ENCODE measurements at regions not wholly inside any gene's neighbourhood (a gene's known extent, or its start where the extent isn't known, plus 50 kb on each side); places are given as distances from the start of the nearest gene placed in this dataset.
"Not testable (repeated sequence)": the region's sequence is repeated elsewhere in the genome, so short reads cannot be mapped to it uniquely, and the experiment has no call there.

DNA sequence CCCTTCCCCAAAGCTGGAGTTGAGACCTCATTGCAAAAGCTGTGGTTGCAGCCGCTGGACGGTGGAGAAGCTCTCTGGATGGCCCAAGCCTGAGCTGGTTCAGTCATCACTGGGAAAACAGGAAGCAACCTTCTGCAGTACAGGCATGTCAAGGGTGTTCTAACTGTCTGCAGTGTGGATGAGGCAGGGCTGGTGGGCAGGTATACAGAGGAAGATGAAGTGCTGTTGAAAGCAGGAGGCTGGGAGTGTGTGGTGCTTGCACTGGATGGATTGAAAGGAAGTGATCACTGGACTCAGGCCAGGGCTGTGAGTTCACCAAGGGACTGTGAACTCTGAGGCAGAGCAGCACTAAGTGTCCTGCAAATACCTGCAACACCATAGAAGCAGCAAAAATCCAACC lies 89.0 kb upstream of the NOX3 start:
- no peak for DNase-seq (ENCODE audit: low read depth)
- TF ChIP-seq, protein P1, sequence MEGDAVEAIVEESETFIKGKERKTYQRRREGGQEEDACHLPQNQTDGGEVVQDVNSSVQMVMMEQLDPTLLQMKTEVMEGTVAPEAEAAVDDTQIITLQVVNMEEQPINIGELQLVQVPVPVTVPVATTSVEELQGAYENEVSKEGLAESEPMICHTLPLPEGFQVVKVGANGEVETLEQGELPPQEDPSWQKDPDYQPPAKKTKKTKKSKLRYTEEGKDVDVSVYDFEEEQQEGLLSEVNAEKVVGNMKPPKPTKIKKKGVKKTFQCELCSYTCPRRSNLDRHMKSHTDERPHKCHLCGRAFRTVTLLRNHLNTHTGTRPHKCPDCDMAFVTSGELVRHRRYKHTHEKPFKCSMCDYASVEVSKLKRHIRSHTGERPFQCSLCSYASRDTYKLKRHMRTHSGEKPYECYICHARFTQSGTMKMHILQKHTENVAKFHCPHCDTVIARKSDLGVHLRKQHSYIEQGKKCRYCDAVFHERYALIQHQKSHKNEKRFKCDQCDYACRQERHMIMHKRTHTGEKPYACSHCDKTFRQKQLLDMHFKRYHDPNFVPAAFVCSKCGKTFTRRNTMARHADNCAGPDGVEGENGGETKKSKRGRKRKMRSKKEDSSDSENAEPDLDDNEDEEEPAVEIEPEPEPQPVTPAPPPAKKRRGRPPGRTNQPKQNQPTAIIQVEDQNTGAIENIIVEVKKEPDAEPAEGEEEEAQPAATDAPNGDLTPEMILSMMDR (IDR thresholded peaks at IDR 0.05; ENCODE audit: low read length, missing control alignments), result no peak
- H3K4me3 ChIP-seq (replicated peaks; ENCODE audit: low read depth, low read length), result no peak overlapping the region

DNA sequence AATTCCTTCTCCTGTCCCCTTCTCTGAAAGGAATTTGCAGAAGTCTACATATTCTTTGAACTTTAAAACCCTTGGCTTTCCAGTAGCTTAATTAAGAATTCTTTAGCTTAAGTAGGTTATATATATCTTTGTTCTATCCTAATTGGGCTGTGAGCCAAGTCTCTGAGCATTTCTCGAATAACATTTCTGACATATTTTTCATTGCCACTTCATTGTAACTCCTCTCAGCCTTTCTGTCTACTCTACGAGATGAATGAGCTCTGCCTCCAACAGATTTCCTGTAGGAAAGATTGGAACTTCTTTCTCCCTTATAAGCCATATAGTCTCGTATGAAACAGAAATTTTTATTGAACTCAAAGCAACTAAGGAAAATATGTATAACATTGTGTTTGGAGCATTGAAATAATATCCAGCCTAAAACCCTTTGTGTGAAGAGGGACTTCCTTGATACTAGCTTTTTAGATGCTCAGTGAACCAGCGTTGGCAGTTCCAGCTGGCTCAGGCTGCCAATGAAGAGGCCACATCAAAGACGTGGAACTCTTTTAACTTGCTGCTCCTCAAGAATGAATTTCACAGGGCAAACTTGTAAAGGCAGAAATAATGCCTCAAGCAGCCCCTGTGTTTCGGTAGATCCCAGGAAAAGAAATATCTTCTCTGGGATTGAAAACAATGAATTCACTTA lies 87.7 kb upstream of the NOX3 start:
- no peak overlapping the region for H3K4me3 ChIP-seq (replicated peaks; ENCODE audit: low read depth, low read length)
- no peak for DNase-seq (ENCODE audit: low read depth)
- TF ChIP-seq, protein P1 (IDR thresholded peaks at IDR 0.05; ENCODE audit: low read length, missing control alignments), result no peak

DNA sequence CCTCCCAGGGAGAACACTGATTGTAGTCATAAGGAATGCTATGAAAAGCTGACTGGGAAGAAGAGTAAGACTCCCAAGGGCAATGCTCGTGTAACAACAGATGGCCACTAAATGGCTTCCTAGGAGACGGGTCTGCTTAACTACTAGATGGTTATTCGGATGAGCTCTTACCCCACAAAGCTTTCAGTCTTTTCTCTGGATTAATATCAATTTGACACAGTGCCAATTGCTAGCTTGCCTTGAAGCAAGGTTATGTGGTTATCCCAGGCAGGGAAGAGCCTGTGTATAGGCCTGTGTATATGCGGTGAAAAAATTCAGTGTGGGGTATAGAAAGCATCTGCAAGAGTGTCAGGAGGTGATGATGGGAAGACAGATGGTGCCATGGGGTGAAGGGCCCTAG lies 86.4 kb upstream of the NOX3 start:
- no peak overlapping the region for H3K4me3 ChIP-seq (replicated peaks; ENCODE audit: low read depth, low read length)
- TF ChIP-seq, protein P1 (IDR thresholded peaks at IDR 0.05; ENCODE audit: low read length, missing control alignments), result no peak
- DNase-seq (ENCODE audit: low read depth), result no peak

DNA sequence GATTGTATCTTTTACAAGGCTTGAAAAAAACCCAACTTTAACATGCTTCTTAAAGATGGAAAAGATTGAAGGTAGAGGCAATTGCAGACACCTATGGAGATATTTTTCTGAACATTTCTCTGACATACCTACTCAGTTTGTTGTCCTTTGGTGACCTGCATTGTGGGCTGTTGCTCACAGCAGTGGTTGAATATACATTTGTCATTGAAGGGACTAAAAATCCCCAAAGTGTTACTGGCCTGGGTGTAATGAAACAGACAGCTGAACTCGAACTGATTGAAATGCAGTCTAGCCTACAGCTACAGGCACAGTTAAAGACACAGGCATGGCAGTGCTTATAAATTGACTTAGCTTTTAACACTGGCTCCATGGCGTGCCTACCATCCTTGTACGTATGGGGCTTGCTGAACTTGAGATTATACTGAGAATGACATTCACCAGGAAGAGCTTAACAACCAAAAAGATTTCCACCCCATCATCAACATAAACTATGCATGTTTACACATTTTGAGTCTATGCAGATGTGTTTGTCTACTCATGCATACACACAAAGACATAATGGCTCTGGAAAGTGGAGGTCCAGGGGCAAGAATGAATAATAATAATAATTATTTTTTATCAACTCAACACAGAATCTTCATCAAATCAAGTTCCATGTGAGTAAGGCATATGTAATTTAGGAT lies 83.2 kb upstream of the NOX3 start:
- TF ChIP-seq, protein P1 (IDR thresholded peaks at IDR 0.05; ENCODE audit: low read length, missing control alignments), result no peak
- DNase-seq (ENCODE audit: low read depth), result no peak
- H3K4me3 ChIP-seq (replicated peaks; ENCODE audit: low read depth, low read length), result no peak overlapping the region

DNA sequence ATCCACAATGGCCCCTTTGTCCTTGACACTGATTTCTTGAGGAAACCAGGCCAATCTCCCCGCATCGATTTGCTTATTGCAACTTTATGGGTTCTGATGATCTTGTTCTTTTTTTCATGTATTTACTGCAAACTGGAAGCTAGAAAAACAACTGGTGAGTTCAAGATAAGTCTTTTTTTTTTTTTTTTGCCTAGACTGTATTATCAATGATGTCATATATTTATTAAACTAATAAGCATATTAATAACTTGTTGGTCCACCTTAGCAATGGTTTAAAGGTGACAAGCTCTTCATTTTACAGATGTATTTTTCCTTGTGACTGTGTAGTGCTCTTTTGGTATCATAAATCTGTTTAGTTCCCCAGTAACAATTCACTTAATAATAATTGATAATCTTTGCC lies 79.0 kb upstream of the NOX3 start:
- DNase-seq (ENCODE audit: low read depth), result no peak
- no peak overlapping the region for H3K4me3 ChIP-seq (replicated peaks; ENCODE audit: low read depth, low read length)
- TF ChIP-seq, protein P1 (IDR thresholded peaks at IDR 0.05; ENCODE audit: low read length, missing control alignments), result no peak

DNA sequence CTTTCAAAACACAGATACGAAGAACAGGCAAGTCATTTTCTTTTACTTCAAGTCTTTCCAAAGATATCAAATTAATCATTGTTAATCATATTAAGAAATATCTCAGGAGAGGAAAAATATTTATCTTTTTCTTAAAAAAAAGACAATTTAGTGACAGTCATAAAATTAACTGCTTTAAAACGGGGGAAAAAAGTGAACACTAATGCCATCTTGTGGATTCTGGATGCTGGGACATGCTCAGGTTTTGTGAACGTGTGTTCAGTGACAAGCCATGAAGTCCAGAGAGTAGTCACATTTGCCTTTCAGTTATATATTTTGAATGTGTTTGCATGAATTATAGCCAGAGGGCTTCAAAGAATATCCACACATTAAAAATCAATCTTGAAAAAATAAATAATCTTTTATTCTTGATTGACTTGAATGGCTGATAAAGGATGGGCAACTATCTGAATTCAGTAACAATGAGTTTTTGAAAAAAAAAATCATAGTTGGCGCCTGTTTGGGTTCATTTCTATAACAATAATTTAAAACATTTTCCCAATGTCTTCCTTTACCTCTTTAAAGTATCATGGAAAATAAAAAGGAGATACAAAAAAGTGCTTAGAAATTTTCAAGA lies 74.7 kb upstream of the NOX3 start:
- no peak overlapping the region for H3K4me3 ChIP-seq (replicated peaks; ENCODE audit: low read depth, low read length)
- peak; percentile 80 for DNase-seq (ENCODE audit: low read depth)

DNA sequence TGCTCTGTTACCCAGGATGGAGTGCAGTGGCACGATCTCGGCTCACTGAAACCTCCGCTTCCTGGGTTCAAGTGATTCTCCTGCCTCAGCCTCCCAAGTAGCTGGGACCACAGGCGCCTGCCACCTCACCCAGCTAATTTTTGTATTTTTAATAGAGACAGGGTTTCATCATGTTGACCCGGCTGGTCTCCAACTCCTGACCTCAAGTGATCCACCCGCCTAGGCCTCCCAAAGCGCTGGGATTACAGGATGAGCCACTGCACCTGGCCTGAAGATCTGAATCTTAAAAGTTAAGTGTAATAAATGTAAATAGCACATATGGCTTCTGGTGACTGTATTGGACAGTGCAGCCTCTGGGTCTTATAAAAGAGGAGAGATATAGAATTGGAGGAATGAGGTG lies 74.2 kb upstream of the NOX3 start:
- not testable (repeated sequence) for DNase-seq (ENCODE audit: low read depth); H3K4me3 ChIP-seq (replicated peaks; ENCODE audit: low read depth, low read length)

More for the DNA sequence above, 74.7 kb upstream of the NOX3 start:
- TF ChIP-seq, protein P1 (IDR thresholded peaks at IDR 0.05; ENCODE audit: low read length, missing control alignments), result peak; percentile 87
